ENCODE measurements at regions not wholly inside any gene's neighbourhood (a gene's known extent, or its start where the extent isn't known, plus 50 kb on each side); places are given as distances from the start of the nearest gene placed in this dataset.
"Not testable (repeated sequence)": the region's sequence is repeated elsewhere in the genome, so short reads cannot be mapped to it uniquely, and the experiment has no call there.

DNA sequence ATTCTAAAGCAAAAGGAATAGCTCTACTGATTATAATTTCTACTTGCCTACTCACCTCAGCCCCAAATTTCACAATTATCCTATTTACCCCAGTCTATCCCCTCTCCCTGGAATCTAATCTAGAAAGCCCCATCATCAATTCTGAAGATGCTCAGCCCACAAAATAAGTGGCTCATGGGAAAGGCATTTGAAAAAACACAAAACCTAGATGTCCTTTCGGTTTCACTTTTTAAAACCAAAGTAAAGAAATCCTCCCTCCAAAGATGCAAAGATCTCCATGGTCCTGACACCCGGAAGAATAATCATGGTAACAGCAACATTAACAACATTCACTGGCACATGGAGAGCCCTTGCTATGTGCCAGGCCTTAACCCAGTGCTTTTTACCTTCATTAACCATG is 224.8 kb downstream of the FGFR2 start:
- no peak for DNase-seq

DNA sequence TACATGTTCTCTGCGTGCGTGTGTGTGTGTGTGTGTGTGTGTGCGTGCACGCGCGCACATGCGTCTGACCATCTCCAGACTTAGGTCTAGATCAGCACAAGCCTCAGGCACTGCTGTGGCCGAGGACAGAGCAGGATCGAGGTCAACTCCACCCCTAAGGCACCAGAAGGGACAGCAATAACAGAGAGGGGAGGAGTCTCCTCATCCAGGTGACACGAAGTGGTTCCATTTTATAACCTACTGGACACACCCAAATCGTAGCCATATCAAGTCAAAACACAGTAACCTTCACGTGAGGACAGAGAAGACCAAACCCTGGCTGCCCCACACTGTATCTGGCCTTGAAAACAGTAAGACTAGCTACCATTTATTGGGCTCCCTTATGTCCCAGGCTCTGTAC is 224.1 kb downstream of the FGFR2 start:
- no peak for DNase-seq

DNA sequence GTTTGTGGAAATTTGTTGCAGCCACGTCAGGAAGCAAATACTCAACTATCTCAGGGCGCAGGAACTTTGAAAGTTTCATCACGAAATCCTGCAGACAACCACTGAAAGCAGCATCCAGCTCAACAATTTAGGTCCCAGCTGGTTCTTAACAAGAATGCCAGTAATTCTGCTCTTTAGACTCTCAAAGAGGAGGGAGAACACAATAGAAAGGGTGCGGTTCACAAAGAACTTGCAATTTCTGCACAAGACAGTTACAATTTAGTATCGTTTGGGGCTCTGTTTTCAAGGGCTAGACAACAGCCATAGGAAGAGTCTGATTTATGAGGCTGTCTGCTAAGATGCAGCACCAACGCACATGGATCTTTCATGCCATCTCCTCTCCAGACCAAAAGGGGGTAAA is 223.1 kb downstream of the FGFR2 start:
- DNase-seq = no peak

DNA sequence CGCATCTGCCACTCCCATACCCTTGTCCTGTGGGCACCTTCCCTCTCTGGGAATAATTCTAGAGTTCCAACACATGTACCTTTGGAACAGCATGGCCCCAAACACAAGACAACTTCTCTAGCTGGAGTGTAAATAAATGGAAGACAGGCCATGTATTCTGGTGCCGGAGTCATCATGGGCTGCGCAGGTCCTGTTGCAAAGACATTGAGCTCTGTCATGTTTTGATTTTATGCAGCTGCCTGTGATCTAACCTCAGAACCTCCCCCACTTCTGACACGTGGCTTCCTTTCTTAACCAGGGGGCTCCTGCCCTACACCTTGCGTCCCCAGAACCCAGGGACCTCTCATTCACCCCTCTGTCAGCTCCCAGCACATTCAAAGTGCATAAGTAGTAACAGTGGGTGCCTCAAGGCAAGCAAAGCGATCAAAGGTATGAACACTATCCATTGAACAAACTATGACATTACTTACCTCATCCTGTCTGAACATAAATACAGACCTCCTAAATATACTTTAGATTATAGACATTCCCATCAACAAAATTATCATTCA is 219.9 kb downstream of the FGFR2 start:
- no peak for DNase-seq

DNA sequence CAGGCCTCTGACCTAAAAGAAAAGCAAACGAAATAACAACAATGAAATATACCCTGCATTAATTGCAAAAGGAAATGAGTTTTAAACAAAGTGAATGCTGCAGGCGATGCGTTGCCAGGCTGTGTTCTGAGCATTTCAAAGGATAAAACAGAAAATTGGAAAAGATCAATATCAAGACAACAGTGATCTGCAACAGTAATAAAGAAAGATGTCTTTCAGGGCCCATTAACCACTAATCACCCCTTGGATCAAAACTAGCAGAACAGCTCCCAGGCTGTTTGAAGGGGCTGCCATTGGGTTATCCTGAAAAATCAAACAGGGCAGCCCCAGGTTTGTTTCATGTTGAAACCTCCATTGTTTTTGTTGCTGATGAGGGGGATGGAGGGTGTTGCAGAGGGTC is 219.2 kb downstream of the FGFR2 start:
- DNase-seq = no peak

DNA sequence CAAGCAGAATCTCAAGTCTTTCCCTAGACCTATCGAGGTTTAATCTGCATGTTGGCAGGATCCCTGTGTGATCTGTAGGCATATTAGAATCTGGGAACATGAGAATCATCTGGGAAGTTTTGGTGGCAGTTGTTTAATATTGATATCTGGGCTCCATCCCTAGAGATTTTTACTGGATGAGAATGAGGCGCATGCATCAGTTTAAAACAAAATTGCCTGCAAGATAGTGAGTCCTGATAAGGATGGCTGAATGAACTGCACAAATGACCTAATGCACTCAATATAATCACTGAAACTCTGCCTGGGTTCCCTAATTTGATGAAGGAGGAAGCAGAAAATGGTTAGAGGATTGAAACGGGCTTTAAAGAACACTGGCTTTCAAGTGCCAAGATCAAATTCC is 218.0 kb downstream of the FGFR2 start:
- no peak for DNase-seq

DNA sequence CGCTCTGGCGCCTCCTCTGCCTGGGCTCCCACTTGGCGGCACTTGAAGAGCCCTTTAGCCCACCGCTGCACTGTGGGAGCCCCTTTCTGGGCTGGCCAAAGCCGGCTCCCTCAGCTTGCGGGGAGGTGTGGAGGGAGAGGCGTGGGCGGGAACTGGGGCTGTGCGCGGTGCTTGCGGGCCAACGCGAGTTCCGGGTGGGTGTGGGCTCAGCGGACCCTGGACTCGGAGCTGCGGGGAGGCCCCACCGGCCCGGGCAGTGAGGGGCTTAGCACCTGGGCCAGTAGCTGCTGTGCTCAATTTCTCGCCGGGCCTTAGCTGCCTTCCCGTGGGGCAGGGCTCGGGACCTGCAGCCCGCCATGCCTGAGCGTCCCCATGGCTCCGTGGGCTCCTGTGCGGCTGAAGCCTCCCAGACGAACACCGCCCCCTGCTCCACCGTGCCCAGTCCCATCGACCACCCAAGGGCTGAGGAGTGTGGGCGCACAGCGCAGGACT is 216.2 kb downstream of the FGFR2 start:
- not testable (repeated sequence) for DNase-seq

DNA sequence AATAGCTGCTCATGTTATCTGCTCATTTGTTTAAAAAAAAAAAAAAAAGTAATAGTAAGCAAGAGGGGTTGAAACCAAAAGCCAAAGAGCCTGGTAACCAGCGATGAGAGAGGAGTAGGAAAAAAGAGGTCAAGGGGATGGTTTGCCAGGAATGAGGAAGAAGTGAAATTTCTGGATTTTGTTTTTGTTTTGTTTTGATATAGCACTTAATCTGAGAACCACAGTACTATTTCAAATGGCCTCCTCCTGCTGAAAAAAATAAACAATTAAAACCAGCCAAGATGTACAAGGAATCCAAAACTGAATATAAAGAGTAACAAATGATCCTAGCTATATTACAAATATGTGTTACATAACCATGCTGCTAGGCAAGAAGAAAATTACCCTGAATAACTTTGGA is 213.1 kb downstream of the FGFR2 start:
- no peak for DNase-seq

DNA sequence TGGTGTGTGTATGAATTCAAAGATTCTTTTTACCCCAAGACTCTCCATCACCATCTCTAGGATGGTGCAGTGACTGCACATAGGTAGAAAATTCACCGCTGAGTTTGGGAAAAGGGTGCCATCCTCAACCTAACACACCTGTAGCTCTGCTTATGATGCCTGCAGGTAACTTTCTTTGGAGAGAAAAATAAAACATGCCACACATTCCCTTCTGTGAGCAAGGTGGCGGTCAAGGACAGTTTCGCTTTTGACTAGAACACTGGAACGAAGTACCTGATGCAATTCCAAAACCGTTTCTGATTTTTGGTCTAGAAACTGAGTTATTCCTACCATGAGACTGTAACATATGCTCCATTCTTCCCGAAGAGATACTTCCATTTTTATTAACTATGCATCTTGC is 205.6 kb downstream of the FGFR2 start:
- no peak for DNase-seq

DNA sequence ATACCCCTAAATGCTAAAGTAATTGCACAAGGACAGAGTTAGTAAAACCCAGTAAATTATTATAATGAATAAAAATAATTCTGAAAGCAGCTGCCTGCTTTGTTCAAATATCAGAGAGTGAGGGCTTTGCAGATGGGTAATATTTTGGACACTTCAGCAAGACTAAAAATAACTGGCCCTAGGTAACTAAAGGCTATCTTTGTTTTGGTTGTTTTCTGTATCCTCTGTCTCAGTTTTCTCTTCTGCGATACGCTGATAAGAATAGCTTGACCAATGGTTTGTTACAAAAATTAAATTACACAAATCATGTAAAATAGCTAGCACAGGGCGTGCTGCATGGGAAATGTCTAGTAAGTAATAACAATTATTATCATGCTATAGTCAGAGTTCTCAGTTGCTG is 204.7 kb downstream of the FGFR2 start:
- no peak for DNase-seq

DNA sequence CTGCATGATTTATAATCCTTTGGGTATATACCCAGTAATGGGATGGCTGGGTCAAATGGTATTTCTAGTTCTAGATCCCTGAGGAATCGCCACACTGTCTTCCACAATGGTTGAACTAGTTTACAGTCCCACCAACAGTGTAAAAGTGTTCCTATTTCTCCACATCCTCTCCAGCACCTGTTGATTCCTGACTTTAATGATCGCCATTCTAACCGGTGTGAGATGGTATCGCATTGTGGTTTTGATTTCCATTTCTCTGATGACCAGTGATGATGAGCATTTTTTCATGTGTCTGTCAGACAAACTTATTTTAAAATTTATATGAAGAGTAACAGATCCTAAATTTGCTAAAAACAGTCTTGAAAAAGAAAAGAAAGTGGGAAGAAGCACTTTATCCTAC is 197.7 kb downstream of the FGFR2 start:
- DNase-seq = not testable (repeated sequence)

DNA sequence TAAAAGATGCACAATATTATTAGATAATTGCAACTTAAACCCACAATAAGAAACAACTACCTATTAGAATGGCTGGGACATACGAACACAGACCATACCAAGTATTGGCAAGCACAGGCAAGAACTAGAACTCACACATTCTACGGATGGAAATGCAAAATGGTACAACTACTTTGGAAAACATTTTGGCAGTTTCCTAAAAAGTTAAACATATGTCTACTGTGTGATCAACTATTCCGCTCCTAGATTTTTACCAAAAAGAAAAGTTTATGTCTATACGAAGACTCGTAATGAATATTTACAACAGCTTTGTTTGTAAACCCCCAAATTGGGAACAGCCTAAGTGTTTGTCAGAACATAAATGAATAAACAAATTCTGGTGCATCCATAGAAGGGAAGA is 194.7 kb downstream of the FGFR2 start:
- no peak for DNase-seq

DNA sequence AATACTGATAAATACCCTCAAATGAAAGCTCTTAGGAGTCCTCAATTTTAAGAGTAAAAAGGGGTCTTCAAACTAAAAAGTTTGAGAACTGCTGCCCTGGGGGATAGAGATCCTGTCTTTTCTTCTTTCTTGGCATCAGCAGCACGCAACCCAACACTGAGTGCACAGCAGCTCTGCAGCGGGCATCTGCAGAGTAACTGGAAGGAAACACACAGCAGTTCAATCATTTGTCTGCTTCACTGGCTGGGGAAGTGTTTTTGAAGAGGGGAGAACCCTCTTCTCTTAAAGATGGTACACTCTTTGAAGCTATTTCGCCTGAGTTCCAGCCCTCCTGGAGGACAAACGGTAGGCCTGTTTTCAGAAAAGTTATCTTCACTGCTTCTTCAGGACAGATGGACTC is 193.6 kb downstream of the FGFR2 start:
- DNase-seq = no peak

DNA sequence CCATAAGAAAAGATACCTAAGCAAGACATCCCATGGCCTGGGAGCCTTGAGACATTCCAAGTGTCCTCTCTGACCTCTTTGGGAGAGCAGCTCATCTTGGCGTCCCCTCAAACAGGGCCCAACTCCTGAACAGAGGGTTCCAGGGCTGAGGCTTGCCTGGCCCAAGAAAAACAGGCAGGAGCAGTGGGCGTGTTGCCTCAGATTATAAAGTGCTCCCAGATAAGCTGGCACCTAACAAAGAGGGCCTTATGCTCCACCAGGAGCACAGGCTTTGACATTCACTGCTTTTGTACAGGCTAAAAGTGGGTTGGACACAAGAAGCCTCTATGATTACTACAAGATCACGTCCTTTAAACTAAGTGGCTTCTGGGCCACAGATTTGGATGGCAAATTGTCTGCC is 193.1 kb downstream of the FGFR2 start:
- DNase-seq = no peak

DNA sequence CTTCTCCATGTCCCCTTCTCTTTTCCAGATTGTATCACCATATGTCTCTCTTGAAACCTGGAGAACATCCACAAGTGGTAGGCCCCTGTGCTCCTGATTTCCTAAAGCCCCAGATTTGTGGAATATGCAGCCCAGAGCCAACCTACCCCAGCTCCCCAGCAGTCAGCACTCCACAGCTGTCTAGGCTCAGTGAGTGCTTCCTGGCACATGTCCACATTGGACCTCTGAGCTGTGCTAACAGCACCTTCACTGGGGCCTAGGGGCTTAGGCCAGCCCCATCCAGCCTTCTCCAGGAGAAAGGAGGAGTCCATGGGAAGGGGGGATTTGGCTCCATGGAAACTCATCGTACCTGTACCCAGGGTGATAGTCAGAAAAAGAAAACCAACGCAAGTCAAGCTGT is 192.7 kb downstream of the FGFR2 start:
- no peak for DNase-seq

DNA sequence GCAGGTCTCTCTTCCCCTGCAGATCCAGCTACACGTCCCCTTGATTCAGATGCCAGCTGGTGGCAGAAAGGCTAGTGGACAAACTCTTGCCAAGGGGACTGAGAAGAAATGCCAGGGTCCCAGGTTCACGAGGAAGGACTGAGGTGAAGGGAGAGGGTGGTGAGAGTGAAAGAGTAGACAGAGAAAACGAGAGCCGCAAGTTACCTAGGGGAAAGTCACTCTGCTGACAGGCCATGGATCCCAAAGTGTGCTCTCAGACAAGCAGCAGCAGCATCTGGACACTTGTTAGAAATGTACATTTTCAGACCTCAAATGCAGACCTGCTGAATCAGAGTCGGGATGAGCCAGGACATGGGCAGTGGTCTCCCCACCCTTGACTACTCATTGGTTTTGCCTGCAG is 192.3 kb downstream of the FGFR2 start:
- DNase-seq = no peak

DNA sequence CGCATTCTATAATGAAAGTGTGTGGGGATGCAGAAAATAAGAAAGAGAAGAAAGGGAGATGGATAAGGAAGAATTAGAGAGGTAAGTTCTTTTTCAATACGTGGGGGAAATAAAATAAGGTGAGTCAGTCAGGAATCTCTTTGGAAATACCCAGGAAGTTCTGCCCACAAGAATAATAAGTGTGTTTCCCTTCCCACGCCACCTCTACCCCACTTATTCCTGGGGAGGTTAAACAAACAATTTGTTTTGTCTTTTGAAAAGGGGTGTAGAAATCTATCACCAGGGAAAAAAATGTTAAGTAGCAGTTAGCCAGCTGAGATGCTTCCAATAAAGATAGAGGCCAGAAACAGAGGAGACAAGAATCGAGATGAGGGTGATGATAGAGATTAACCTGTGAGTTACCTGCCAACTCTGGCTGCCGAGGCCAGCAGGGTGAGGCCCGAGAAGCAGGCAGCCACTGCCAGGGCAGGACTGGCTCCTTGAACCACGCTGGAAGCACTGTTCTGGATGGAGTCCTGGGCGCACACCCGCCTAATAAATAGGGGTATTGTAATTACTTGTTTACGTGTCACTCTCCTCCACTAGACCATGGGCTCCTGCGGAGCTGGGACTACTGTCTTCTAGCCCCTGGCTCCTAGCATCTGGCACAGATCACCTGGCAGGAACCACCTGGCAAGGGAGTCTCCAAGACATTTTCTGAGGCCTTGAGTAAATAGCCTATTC is 191.3 kb downstream of the FGFR2 start:
- no peak for DNase-seq

DNA sequence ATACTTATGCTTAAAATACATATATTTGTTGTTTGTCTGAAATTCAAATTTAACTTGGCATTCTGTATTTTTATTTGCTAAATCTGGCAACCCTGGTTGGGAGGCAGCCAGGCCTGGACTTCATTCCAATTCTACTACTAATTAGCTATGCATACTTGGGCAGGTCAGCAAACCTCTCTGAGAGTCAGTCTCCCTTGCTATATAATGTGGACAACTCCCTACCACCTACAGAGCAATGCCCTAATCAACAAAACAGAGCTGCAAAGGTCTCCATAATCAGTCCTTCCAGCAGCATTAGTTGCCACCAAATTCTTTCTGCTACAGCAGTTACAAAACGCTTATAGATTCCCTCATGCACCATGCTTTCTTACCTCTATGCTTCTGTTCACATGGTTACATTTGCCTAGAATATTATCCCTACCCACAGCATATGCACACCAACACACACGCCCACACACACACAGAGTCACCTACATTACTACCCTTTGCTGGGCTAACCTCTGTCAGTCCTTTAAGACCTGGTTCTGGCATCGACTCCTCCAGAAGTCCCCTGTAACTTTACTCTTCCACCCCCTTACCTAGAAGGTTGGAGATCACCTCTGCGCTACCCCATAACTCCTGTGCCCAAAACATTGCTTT is 188.7 kb downstream of the FGFR2 start:
- DNase-seq = no peak

DNA sequence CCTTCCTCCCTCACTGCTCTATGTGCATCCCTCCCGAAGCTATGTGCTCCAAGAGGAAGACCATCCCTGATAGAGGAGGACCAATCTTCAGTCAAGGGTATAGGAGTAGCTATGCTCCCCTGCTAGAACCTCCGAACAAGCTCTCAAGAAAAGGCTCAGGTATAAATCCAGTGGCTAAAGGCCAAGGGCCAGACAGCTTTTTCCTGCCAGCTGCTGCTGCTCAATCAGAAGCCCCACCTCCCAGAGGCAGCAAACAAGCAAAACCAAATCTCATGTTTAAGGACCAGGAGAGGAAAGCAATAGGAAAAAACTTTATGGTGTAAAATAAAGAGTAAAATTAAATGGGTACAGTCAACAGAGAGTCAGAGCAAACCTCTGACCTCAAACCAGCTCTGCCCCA is 187.2 kb downstream of the FGFR2 start:
- no peak for DNase-seq

DNA sequence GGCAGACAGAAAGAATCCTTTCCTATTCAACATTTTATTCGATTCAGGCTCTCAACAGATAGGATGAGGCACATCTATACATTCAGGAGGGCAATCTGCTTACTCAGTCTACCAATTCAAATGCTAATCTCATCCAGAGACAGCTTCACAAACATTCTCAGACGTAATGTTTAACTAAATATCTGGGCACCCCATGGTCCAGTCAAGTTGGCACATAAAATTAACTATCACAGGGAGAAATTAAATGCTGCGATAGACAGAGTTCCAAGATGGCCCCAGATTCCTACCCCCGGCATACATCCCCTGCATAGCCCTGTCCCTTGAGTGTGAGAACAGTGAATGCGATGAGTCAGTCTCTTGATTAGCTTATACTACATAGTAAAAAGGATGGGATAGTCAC is 184.3 kb downstream of the FGFR2 start:
- no peak for DNase-seq

DNA sequence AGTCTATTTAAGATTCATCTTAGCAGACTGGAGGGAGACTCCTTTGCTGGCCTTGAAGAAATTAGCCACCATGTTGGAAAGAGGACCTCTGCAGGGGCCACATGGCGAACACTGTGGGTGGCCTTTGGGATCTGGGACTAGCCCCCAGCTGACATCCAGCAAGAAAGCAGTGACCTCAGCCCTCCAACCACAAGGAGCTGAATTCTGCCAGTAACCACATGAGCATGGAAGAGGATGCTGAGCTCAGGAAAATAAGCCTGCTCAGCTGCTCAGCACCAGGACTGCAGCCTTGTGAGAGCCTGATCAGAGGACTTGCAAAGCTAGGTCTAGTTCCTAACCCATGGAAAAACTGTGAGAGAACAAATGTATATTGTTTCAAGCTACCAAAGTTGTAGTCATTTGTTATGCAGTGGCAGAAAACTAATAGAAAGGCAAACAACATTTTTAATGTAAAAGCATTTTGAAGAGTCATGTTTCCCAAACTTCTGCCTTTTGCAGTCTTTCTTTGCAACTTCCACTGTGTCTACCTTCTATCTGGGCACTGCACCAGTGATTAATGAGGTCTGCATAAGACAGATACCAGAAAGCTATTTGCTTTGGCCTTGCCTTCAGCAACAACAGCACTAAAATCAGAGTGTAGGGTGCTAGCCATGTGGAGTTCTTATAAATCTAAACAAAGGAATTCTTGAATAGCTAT is 183.7 kb downstream of the FGFR2 start:
- no peak for DNase-seq

DNA sequence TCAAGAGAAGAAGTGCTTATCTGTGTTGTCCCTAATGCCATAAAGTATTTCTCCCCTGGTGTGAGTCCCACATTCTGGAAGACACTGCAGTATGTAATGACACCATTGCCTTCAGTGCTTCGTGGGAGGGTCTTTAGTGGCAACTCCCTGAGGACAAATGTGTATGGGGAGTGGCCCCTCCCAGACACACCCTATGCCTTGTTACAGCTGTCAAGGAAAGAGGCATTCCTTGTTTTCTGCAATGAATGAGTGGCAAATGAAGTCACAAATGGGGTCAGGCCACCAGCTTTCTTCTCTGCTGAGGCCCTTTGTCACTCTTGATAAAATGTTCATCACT is 183.2 kb downstream of the FGFR2 start:
- no peak for DNase-seq

DNA sequence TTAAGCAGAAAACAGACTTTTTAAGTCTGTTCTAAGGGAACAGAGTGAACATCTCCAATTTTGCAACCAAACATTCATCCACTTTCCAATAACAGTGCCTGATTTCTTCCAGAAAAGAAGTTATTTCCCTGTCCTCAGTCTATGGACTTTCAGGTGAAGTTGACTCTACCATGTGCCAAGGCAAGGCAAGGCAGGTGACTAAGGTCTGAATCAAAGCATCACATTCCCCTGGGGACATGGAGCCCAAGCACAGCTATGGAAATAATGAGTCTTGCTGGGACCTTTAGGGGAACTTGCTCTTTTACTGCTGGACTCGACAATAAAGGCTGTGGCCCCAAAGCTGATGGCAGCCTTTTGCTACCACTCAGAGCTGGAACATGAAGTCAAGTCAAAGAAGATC is 182.2 kb downstream of the FGFR2 start:
- DNase-seq = no peak

Data from muscle of back (tissue), 3 donors.